ENCODE measurements at regions not wholly inside any gene's neighbourhood (a gene's known extent, or its start where the extent isn't known, plus 50 kb on each side); places are given as distances from the start of the nearest gene placed in this dataset.

DNA sequence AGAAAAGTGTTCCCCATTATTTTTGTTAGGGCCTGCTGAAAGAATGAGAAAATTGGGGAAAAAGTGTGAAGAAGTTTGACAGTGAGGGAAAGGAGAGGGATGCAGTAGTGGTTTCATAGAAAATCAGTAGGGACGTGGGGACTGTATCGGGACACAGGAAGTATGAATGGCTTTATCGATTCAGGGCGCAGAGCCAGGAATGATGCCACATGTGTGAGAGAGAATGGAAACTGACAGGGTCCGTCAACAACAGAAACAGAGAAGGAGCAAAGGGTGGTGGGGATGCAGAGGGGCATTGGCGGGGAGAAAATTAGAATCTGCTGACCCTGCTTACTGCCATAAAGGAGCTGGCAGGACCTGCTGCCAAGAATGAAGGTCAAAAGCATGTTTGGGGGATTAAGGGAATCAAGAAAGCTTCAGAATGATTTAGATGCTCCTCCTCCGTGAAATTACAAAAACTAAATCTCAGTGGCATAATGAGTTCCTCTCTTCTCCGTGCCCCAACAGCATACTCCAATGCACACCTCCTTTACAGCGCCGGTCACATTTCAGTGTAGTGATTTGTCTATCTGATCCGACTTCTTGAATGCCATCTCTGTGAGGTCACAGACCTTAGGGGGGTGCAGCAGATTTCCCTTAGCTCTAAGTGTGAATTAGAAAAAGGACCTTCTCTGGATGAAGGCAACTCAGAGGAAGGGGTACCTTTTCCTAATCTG lies 92.6 kb downstream of the EMP1 start:
- DNase-seq (ENCODE audit: low spot score), result no peak

GRCh38 chr12:13288501-13288900 lies 92.0 kb downstream of the EMP1 start:
- no peak for DNase-seq (ENCODE audit: low spot score)

DNA sequence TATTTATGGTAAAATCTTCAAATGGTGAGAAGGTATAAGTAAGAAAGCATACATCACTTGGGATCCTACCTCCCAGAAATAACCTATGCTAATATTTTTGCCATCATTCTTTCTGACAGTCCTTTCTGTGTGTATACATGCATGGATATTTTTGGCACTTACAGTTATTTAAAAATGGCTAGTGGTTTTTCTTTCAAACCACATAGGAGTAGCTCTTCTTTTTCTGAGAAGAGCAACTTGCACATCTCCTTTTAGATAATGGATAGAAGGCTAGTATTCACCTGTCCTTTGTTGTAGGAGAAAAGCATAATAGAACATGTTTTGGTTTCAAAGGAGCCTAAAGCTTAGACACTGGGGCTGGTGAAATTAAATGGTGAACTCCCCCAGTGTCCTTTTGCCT lies 87.3 kb downstream of the EMP1 start:
- no peak for DNase-seq (ENCODE audit: low spot score)

DNA sequence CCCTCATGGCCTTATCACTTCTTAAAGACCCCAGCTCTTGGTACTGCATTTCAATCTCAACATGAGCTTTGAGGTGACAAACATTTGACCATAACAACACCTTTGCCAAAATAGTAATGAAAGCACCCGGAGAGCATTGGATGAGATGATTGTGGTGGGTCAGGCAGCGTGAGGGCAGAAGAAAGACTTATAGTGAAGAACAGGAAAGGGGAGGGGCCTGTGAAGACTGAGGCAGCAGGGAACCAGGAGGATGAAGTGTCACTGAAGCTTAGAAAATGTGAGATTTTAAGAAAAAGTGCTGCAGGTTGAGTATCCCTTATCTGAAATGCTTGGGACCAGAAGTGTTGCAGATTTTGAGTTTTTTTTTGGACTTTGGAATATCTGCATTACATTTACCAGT lies 86.3 kb downstream of the EMP1 start:
- no peak for DNase-seq (ENCODE audit: low spot score)

GRCh38 chr12:13278249-13278787 lies 81.8 kb downstream of the EMP1 start:
- DNase-seq (ENCODE audit: low spot score), result peak; percentile 21

DNA sequence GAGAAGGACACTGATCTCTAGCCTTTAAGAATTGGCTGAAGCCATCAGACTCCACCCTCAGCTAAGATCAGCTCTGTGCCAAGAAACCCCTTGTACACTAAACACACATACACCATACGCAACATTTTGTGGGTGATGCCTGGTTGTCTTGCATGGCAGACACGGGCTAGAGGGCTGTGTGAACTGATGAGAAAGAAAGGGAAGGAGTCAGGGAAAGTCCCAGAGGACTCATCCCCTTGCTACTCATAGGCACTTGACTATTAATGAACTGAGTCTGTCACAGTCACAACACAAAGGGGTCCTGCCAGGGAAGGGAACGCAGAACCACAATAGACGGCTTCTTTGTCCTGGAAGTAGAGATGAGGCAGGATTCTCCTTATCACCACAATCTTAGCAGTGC lies 80.8 kb downstream of the EMP1 start:
- DNase-seq (ENCODE audit: low spot score), result no peak

- no peak for DNase-seq (ENCODE audit: low spot score)
Observed at GRCh38 chr12:13275241-13276085, 78.9 kb downstream of the EMP1 start.

- DNase-seq (ENCODE audit: low spot score), result no peak
Observed at GRCh38 chr12:13273850-13274249, 77.3 kb downstream of the EMP1 start.

GRCh38 chr12:13273097-13273496 lies 76.6 kb downstream of the EMP1 start:
- no peak for DNase-seq (ENCODE audit: low spot score)

- no peak for DNase-seq (ENCODE audit: low spot score)
Observed at GRCh38 chr12:13270817-13271216, 74.3 kb downstream of the EMP1 start.
